IMR-90 (cell line): ENCODE measurements at regions not wholly inside any gene's neighbourhood (a gene's known extent, or its start where the extent isn't known, plus 50 kb on each side); places are given as distances from the start of the nearest gene placed in this dataset.

Experiments used
- BHLHE40 ChIP-seq: fragments of 150-350 bp; IDR thresholded peaks from 2 replicates; pipeline ENCODE4 v1.6.1; 2016; ENCODE audit warnings: mild to moderate bottlenecking, low read depth, low read length
- CTCF ChIP-seq: conservative IDR thresholded peaks from 2 replicates; pipeline ENCODE4 v1.5.1; 2012; ENCODE audit warnings: mild to moderate bottlenecking, low read depth, low read length, improper control_type of control experiment
- MAZ ChIP-seq: IDR thresholded peaks from 2 replicates; pipeline ENCODE4 v1.6.1; 2012; ENCODE audit warnings: low read depth, mild to moderate bottlenecking, low read length, improper control_type of control experiment, moderate library complexity, borderline replicate concordance
- MXI1 ChIP-seq: IDR thresholded peaks from 2 replicates; pipeline ENCODE4 v1.6.1; 2012; ENCODE audit warnings: low read depth, mild to moderate bottlenecking, low read length, moderate library complexity, borderline replicate concordance
- POLR2A ChIP-seq: IDR thresholded peaks from 2 replicates; pipeline ENCODE4 v1.6.1; 2012; ENCODE audit warnings: mild to moderate bottlenecking, low read depth, low read length

GRCh38 chr1:236342403-236343245 is 51.5 kb upstream of the EDARADD start:
- TF ChIP-seq CTCF: no peak
- no peak for TF ChIP-seq POLR2A
- no peak for TF ChIP-seq MAZ
- no peak for TF ChIP-seq MXI1
- no peak for TF ChIP-seq BHLHE40
